ENCODE measurements at regions not wholly inside any gene's neighbourhood (a gene's known extent, or its start where the extent isn't known, plus 50 kb on each side); places are given as distances from the start of the nearest gene placed in this dataset.
"Not testable (repeated sequence)": the region's sequence is repeated elsewhere in the genome, so short reads cannot be mapped to it uniquely, and the experiment has no call there.

GRCh38 chr11:134956450-134957210 lies 544.6 kb upstream of the B3GAT1 start:
- DNase-seq (ENCODE audit: low spot score in 2 of 2) = no peak
- Histone ChIP-seq H3K4me1 (no peaks in the 10 kb centered on the region), H3K36me3 (replicated peaks) (no peaks in the 10 kb centered on the region), H3K4me3 (no peak overlapping the region), H3K27me3 (ENCODE audit: low read depth) (no peaks in the 10 kb centered on the region), H3K9me3 (no peaks in the 10 kb centered on the region)
- in situ Hi-C loops (cut with MboI; ENCODE audit: low sequenced_read_pairs) = no loop called here

- H3K4me3 ChIP-seq; H3K9me3 ChIP-seq; H3K27me3 ChIP-seq (ENCODE audit: low read depth); H3K4me1 ChIP-seq; in situ Hi-C loops (cut with MboI; ENCODE audit: low sequenced_read_pairs); H3K36me3 ChIP-seq (replicated peaks); DNase-seq (ENCODE audit: low spot score in 2 of 2): not testable (repeated sequence)
Observed at GRCh38 chr11:134955970-134956369, 543.9 kb upstream of the B3GAT1 start.

- in situ Hi-C loops (cut with MboI; ENCODE audit: low sequenced_read_pairs) = no loop called here
- no peaks in the 10 kb centered on the region for H3K4me1 ChIP-seq
Observed at GRCh38 chr11:134955281-134955680, 543.2 kb upstream of the B3GAT1 start.

GRCh38 chr11:134954456-134954855 lies 542.4 kb upstream of the B3GAT1 start:
- in situ Hi-C loops (cut with MboI; ENCODE audit: low sequenced_read_pairs); H3K36me3 ChIP-seq (replicated peaks); DNase-seq (ENCODE audit: low spot score in 2 of 2); H3K4me3 ChIP-seq; H3K4me1 ChIP-seq; H3K9me3 ChIP-seq; H3K27me3 ChIP-seq (ENCODE audit: low read depth): not testable (repeated sequence)

More at GRCh38 chr11:134955281-134955680, 543.2 kb upstream of the B3GAT1 start:
- no peaks in the 10 kb centered on the region for H3K9me3 ChIP-seq
- no peaks in the 10 kb centered on the region for H3K36me3 ChIP-seq (replicated peaks)
- DNase-seq (ENCODE audit: low spot score in 2 of 2) = no peak
- H3K27me3 ChIP-seq (ENCODE audit: low read depth) = no peaks in the 10 kb centered on the region
- H3K4me3 ChIP-seq = no peak overlapping the region

- H3K27me3 ChIP-seq (ENCODE audit: low read depth); in situ Hi-C loops (cut with MboI; ENCODE audit: low sequenced_read_pairs); H3K36me3 ChIP-seq (replicated peaks); H3K9me3 ChIP-seq; H3K4me3 ChIP-seq; H3K4me1 ChIP-seq; DNase-seq (ENCODE audit: low spot score in 2 of 2): not testable (repeated sequence)
Observed at GRCh38 chr11:134953417-134953970, 541.5 kb upstream of the B3GAT1 start.

- Histone ChIP-seq H3K4me1 (peaks cover 11% of the 10 kb centered on the region), H3K27me3 (ENCODE audit: low read depth) (no peaks in the 10 kb centered on the region), H3K9me3 (no peaks in the 10 kb centered on the region), H3K4me3 (no peak overlapping the region), H3K36me3 (replicated peaks) (no peaks in the 10 kb centered on the region)
- no peak for DNase-seq (ENCODE audit: low spot score in 2 of 2)
- in situ Hi-C loops (cut with MboI; ENCODE audit: low sequenced_read_pairs) = no loop called here
Observed at GRCh38 chr11:134951305-134951700, 539.3 kb upstream of the B3GAT1 start.

- no peaks in the 10 kb centered on the region for H3K36me3 ChIP-seq (replicated peaks)
- in situ Hi-C loops (cut with MboI; ENCODE audit: low sequenced_read_pairs) = no loop called here
- no peak for DNase-seq (ENCODE audit: low spot score in 2 of 2)
- H3K4me3 ChIP-seq = no peak overlapping the region
- peaks cover 11% of the 10 kb centered on the region for H3K4me1 ChIP-seq
- no peaks in the 10 kb centered on the region for H3K9me3 ChIP-seq
- no peaks in the 10 kb centered on the region for H3K27me3 ChIP-seq (ENCODE audit: low read depth)
Observed at GRCh38 chr11:134950692-134951304, 538.8 kb upstream of the B3GAT1 start.

GRCh38 chr11:134949121-134950090 lies 537.4 kb upstream of the B3GAT1 start:
- Histone ChIP-seq H3K4me3 (no peak overlapping the region), H3K9me3 (no peaks in the 10 kb centered on the region), H3K4me1 (peaks cover 11% of the 10 kb centered on the region), H3K36me3 (replicated peaks) (no peaks in the 10 kb centered on the region), H3K27me3 (ENCODE audit: low read depth) (no peaks in the 10 kb centered on the region)
- DNase-seq (ENCODE audit: low spot score in 2 of 2) = no peak
- in situ Hi-C loops (cut with MboI; ENCODE audit: low sequenced_read_pairs) = no loop called here

- in situ Hi-C loops (cut with MboI; ENCODE audit: low sequenced_read_pairs) = no loop called here
- Histone ChIP-seq H3K27me3 (ENCODE audit: low read depth) (no peaks in the 10 kb centered on the region), H3K4me3 (no peak overlapping the region), H3K36me3 (replicated peaks) (no peaks in the 10 kb centered on the region), H3K4me1 (peaks cover 16% of the 10 kb centered on the region), H3K9me3 (no peaks in the 10 kb centered on the region)
- DNase-seq (ENCODE audit: low spot score in 2 of 2) = no peak
Observed at GRCh38 chr11:134947556-134947955, 535.5 kb upstream of the B3GAT1 start.

GRCh38 chr11:134945993-134946392 lies 534.0 kb upstream of the B3GAT1 start:
- Histone ChIP-seq H3K27me3 (ENCODE audit: low read depth) (no peaks in the 10 kb centered on the region), H3K4me1 (peaks cover 22% of the 10 kb centered on the region), H3K9me3 (no peaks in the 10 kb centered on the region), H3K36me3 (replicated peaks) (no peaks in the 10 kb centered on the region), H3K4me3 (no peak overlapping the region)
- in situ Hi-C loops (cut with MboI; ENCODE audit: low sequenced_read_pairs) = no loop called here
- no peak for DNase-seq (ENCODE audit: low spot score in 2 of 2)

GRCh38 chr11:134944986-134945385 lies 532.9 kb upstream of the B3GAT1 start:
- in situ Hi-C loops (cut with MboI; ENCODE audit: low sequenced_read_pairs) = no loop called here
- no peak for DNase-seq (ENCODE audit: low spot score in 2 of 2)

GRCh38 chr11:134944131-134944530 lies 532.1 kb upstream of the B3GAT1 start:
- Histone ChIP-seq H3K9me3 (no peaks in the 10 kb centered on the region), H3K4me1 (peaks cover 22% of the 10 kb centered on the region), H3K36me3 (replicated peaks) (no peaks in the 10 kb centered on the region), H3K4me3 (no peak overlapping the region), H3K27me3 (ENCODE audit: low read depth) (no peaks in the 10 kb centered on the region)
- in situ Hi-C loops (cut with MboI; ENCODE audit: low sequenced_read_pairs) = no loop called here
- no peak for DNase-seq (ENCODE audit: low spot score in 2 of 2)

More at GRCh38 chr11:134944986-134945385, 532.9 kb upstream of the B3GAT1 start:
- H3K27me3 ChIP-seq (ENCODE audit: low read depth) = no peaks in the 10 kb centered on the region
- no peaks in the 10 kb centered on the region for H3K36me3 ChIP-seq (replicated peaks)
- H3K4me3 ChIP-seq = no peak overlapping the region
- H3K4me1 ChIP-seq = peaks cover 22% of the 10 kb centered on the region
- no peaks in the 10 kb centered on the region for H3K9me3 ChIP-seq

- no peaks in the 10 kb centered on the region for H3K36me3 ChIP-seq (replicated peaks)
- in situ Hi-C loops (cut with MboI; ENCODE audit: low sequenced_read_pairs) = no loop called here
- no peak for DNase-seq (ENCODE audit: low spot score in 2 of 2)
Observed at GRCh38 chr11:134943544-134943943, 531.5 kb upstream of the B3GAT1 start.

More at GRCh38 chr11:134943544-134943943, 531.5 kb upstream of the B3GAT1 start:
- H3K4me1 ChIP-seq = peaks cover 22% of the 10 kb centered on the region
- H3K4me3 ChIP-seq = no peak overlapping the region
- no peaks in the 10 kb centered on the region for H3K9me3 ChIP-seq
- no peaks in the 10 kb centered on the region for H3K27me3 ChIP-seq (ENCODE audit: low read depth)
